ENCODE measurements at regions not wholly inside any gene's neighbourhood (a gene's known extent, or its start where the extent isn't known, plus 50 kb on each side); places are given as distances from the start of the nearest gene placed in this dataset.

DNA sequence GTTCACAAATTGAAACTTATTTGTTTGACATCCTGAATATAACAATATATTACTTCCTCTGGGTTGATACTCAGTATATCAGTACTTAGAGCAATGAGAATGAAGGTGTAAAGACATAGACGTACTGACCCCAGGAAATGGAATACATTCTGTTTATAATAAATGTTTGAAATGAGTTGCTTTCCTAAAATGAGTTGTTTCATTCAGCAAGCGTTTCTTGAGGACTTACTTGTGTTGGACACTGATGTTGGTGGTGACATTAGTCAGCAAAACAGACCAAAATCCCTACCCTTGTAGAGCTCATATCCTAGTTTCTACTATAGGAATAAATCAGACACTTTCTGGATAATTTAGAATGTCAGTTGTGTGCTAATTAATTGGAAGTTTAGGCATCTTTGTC is 184.3 kb downstream of the ZDHHC21 start:
- TF ChIP-seq, protein P1, sequence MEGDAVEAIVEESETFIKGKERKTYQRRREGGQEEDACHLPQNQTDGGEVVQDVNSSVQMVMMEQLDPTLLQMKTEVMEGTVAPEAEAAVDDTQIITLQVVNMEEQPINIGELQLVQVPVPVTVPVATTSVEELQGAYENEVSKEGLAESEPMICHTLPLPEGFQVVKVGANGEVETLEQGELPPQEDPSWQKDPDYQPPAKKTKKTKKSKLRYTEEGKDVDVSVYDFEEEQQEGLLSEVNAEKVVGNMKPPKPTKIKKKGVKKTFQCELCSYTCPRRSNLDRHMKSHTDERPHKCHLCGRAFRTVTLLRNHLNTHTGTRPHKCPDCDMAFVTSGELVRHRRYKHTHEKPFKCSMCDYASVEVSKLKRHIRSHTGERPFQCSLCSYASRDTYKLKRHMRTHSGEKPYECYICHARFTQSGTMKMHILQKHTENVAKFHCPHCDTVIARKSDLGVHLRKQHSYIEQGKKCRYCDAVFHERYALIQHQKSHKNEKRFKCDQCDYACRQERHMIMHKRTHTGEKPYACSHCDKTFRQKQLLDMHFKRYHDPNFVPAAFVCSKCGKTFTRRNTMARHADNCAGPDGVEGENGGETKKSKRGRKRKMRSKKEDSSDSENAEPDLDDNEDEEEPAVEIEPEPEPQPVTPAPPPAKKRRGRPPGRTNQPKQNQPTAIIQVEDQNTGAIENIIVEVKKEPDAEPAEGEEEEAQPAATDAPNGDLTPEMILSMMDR (IDR thresholded peaks at IDR 0.05; ENCODE audit: insufficient read depth, low read depth, low read length), result no peak
- TF ChIP-seq EZH2 (IDR thresholded peaks at IDR 0.05; ENCODE audit: insufficient read depth, low read length), result no peak
